ENCODE measurements at regions not wholly inside any gene's neighbourhood (a gene's known extent, or its start where the extent isn't known, plus 50 kb on each side); places are given as distances from the start of the nearest gene placed in this dataset.

DNA sequence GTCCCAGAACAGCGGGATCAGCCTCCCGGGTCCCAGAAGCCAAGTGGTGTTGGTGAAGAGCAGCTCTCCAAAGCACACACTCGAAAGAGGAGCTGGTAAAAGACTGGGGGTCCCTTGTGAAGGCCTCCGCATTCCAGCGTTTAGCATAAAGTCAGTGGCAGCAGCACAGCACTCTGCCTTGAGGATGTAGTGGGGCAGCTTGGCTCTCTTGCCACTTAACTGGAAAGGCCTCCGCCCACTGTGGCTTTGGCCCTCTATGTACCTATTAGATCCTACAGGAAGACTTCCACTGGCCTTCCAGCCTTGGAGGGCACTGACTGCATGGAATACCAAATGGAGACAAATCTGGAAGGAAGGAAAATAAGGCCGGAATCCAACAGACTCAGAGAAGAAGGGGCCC, 1455.3 kb downstream of the BRD1 start:
- no peak overlapping the region for H3K27ac Mint-ChIP-seq
- H3K36me3 Mint-ChIP-seq, result no peaks in the 10 kb centered on the region
- DNase-seq (no peak), ATAC-seq (replicated peaks) (no peak)
- no peaks in the 10 kb centered on the region for H3K9me3 Mint-ChIP-seq
- peaks cover 37% of the 10 kb centered on the region in 2 donors for H3K27me3 Mint-ChIP-seq
- no peak overlapping the region for H3K4me3 Mint-ChIP-seq
- H3K4me1 Mint-ChIP-seq, result peaks cover 0 to 2% of the 10 kb centered on the region in 2 donors

DNA sequence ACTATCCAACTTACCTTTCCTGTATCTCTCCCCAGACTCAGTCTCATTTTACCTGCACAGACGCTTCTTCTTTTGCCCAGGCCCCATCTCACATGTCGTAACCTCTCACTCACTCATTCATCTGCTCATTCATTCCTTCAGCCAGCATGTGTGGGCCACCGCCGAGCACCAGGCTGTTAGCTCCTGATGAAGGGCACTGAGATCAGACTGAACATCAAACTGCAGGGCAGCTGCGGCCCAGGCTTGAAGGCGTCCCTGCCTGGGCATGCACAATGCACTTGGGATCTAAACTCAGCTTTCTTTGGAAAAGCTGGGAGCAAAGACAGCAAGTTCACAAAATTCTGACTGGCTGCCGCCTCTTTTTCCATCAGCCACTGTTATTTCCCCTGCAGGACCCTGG, 1456.3 kb downstream of the BRD1 start:
- DNase-seq, result no peak
- peaks cover 29% of the 10 kb centered on the region in 2 donors for H3K27me3 Mint-ChIP-seq
- no peak for ATAC-seq (replicated peaks)
- H3K27ac Mint-ChIP-seq, result no peak overlapping the region
- peaks cover 0 to 2% of the 10 kb centered on the region in 2 donors for H3K4me1 Mint-ChIP-seq
- H3K36me3 Mint-ChIP-seq, result no peaks in the 10 kb centered on the region
- H3K4me3 Mint-ChIP-seq, result no peak overlapping the region
- H3K9me3 Mint-ChIP-seq, result no peaks in the 10 kb centered on the region

DNA sequence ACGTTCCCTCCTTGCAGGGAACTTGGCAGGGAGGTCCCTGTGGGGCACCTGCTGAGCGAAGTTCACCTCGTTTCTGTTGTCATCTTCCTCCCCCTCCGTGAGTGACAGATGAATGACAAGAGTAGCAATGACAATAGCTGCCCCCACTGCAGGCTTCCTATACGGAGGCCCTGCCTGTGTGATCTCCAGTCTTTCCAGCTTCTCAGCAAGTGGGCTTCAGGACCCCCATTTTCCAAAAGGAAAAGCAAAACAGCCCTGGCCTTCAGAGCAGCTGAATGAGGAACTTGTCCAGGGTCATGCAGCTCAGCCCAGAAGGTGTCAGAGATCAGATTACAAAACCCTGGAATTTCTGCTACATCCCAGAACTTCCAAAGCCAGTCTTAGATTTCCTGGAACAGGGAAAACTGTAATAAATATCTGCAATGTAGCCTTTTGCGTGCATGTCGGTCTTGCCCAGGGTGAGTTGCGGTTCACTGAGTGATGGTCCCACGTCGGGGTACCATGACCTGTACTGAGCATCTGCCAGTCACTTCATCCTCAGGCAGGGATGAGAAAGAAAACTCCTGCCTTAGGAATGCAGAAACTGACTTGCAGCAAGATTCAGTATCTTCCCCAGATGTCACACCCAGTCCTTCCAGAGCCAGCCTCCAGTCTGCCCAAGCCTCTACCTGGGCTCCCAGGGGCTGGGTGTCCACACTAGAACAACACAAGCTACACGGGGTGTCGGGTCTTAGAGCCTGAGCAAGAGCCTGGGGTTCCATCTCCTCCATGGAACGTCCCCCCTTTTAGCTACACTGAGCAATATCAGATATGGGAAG, 1457.0 kb downstream of the BRD1 start:
- Mint-ChIP-seq H3K9me3 (no peaks in the 10 kb centered on the region), H3K36me3 (no peaks in the 10 kb centered on the region), H3K27ac (no peak overlapping the region), H3K4me1 (peaks cover 0 to 2% of the 10 kb centered on the region in 2 donors), H3K27me3 (peaks cover 25 to 28% of the 10 kb centered on the region in 2 donors), H3K4me3 (no peak overlapping the region)
- no peak for ATAC-seq (replicated peaks)
- no peak for DNase-seq

DNA sequence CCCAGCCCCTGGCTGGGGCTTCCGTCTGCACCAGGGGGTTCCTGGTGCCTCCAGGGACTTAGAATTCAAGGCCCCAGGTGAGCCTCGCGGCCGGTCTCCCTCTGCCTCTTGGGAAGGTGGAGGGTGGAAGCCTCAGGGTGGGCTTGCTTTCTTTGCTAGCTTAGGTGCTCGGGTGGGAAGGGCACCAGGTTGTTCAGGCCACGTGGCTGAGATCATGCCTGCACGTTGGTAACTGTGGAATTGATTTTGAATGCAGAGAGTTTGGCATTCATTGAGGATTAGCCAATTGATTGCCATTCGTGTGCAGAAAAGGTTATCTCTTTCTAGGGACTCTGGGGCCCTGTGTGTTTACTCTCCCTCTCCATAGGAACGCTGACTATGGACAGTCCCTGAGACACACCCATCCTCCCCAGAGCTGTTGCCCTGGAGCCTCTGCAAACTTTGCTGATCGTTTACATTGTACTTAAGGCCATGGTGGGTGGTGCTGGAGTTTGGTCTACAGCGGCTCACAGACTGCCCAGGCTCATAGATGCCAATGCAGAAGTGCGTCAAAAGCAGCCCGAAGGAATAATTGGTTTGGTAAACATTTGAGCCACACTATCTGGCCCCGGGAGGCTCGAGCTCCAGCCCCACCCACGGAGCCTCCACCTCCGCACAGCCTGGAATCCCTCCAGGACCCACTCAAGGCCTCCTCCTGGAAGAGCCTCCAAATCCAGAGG, 1457.7 kb downstream of the BRD1 start:
- no peak overlapping the region for H3K27ac Mint-ChIP-seq
- H3K4me1 Mint-ChIP-seq, result peaks cover 0 to 2% of the 10 kb centered on the region in 2 donors
- DNase-seq, result no peak
- H3K27me3 Mint-ChIP-seq, result peaks cover 24 to 25% of the 10 kb centered on the region in 2 donors
- H3K4me3 Mint-ChIP-seq, result no peak overlapping the region
- no peaks in the 10 kb centered on the region for H3K36me3 Mint-ChIP-seq
- no peak for ATAC-seq (replicated peaks)
- H3K9me3 Mint-ChIP-seq, result no peaks in the 10 kb centered on the region

DNA sequence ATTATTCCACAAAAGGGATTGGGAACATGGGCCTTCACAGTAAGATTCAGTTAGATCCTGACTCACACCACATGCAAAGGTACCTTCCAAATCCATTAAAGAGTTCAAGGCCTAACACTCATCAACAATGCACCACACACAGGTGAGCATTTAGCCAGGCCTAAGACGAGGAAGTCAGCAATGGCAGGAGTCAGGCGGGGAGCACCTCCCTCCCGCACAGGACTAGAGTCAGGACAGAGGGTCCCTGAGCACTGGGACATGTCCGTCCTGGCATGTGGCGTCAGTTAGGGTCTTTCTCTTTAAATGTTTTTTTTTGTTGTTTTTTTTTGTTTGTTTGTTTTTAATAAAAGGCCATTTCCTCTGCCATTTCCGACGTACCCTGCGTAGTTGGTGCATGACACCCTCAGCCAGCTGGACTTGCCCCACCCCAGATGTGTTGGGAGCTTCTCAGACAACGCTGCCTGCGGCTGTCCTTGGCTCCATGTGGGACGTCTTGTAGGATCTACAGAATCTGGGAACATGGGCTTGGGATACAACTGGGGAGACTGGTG, 1458.6 kb downstream of the BRD1 start:
- no peak for ATAC-seq (replicated peaks)
- peaks cover 0 to 2% of the 10 kb centered on the region in 2 donors for H3K4me1 Mint-ChIP-seq

DNA sequence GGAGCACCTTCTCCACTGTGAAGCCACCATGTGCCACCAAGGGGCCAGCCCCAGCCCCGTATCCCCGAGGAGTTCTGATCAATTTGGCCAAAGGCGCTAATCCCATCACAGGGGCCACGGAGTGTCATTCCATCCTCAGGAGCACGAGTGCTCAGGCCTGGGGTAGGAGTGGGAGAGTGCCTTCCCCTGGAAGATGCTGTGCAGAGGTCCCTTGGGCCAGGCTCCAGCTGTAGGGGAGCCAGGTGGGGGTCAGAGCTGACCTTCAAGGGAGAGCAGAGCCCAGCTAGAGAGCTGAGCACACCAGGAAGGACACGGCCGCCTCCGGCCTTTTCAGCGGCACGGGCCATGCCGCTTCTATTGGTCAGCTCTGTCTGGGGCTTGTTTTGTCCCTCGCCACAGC, 1459.9 kb downstream of the BRD1 start:
- H3K36me3 Mint-ChIP-seq, result no peaks in the 10 kb centered on the region
- H3K27me3 Mint-ChIP-seq, result peaks cover 11 to 23% of the 10 kb centered on the region in 2 donors
- no peak overlapping the region for H3K27ac Mint-ChIP-seq
- H3K9me3 Mint-ChIP-seq, result no peaks in the 10 kb centered on the region
- H3K4me1 Mint-ChIP-seq, result peaks cover 0 to 2% of the 10 kb centered on the region in 2 donors
- DNase-seq (no peak), ATAC-seq (replicated peaks) (no peak)
- H3K4me3 Mint-ChIP-seq, result no peak overlapping the region

More for the DNA sequence above, 1458.6 kb downstream of the BRD1 start:
- H3K9me3 Mint-ChIP-seq, result no peaks in the 10 kb centered on the region
- H3K27ac Mint-ChIP-seq, result no peak overlapping the region
- DNase-seq, result no peak
- H3K27me3 Mint-ChIP-seq, result peaks cover 20 to 25% of the 10 kb centered on the region in 2 donors
- no peak overlapping the region for H3K4me3 Mint-ChIP-seq
- no peaks in the 10 kb centered on the region for H3K36me3 Mint-ChIP-seq

DNA sequence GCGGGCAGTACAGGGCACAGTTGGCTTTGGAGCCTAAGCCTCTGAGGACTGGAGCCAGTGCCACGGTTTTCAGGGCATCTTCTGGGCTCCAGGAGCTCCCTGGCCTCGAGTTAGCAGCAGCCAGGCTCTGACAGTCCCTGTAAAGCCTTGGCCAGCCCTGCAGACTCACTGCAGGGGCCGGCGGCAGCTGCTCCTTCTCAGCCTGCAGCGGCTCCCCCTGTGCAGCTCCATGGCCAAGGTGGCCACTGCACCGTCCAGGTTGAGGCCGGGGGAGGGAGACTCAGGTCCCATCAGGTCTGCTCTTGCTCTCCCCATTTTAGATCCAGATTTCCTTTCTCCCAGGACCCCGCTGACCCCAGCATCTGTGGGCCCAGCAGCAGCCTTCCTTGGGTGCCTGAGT, 1461.1 kb downstream of the BRD1 start:
- Mint-ChIP-seq H3K4me1 (peaks cover 0 to 2% of the 10 kb centered on the region in 2 donors), H3K27ac (no peak overlapping the region), H3K4me3 (no peak overlapping the region), H3K9me3 (no peaks in the 10 kb centered on the region), H3K36me3 (no peaks in the 10 kb centered on the region), H3K27me3 (peaks cover 8 to 16% of the 10 kb centered on the region in 2 donors)
- ATAC-seq (replicated peaks), result no peak
- no peak for DNase-seq

DNA sequence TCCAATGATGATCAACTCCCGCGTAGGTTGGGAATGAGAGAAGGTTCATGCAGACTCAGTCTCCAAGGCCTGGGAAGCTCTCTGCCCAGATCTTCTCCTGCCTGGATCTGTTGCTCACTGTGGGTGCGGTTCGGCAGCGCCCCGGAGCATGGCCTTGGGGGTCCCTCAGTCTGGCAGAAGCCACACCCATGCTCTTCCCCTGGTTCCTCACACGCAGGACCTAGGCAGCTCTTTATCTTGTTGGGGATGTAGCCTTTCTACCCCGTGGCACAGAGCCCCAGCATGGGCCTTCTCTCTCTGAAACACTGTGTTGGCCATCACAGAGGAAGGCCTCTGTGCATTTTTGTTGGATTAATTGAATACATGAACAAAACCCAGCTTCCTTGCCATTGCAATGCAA, 1461.6 kb downstream of the BRD1 start:
- ATAC-seq (replicated peaks) (no peak), DNase-seq (no peak)
- H3K36me3 Mint-ChIP-seq, result no peaks in the 10 kb centered on the region
- no peak overlapping the region for H3K27ac Mint-ChIP-seq
- no peaks in the 10 kb centered on the region for H3K9me3 Mint-ChIP-seq
- peaks cover 0 to 2% of the 10 kb centered on the region in 2 donors for H3K4me1 Mint-ChIP-seq
- peaks cover 5 to 16% of the 10 kb centered on the region in 2 donors for H3K27me3 Mint-ChIP-seq
- no peak overlapping the region for H3K4me3 Mint-ChIP-seq

DNA sequence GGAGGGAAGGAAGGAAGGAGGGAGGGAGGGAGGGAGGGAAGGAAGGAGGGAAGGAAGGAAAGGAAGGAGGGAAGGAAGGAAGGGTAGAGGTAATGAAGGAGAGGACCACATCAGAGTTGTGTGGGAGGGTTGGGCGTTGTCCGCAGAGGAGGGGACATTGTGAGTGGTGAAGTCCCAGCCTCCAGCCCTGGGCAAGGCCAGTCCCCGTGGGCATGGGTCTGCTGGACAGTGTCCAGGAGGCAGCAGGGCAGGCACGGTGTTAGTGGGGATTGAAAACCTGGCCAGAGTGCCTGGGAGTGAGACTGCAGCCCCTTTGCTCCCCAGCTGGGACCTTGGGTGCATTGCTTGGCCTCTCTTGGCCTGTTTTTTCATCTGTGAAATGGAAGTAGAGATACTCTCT, 1462.3 kb downstream of the BRD1 start:
- Mint-ChIP-seq H3K4me3 (no peak overlapping the region), H3K9me3 (no peaks in the 10 kb centered on the region), H3K27me3 (peaks cover 5 to 13% of the 10 kb centered on the region in 2 donors), H3K27ac (no peak overlapping the region), H3K36me3 (no peaks in the 10 kb centered on the region), H3K4me1 (no peaks in the 10 kb centered on the region)
- DNase-seq (no peak), ATAC-seq (replicated peaks) (no peak)

DNA sequence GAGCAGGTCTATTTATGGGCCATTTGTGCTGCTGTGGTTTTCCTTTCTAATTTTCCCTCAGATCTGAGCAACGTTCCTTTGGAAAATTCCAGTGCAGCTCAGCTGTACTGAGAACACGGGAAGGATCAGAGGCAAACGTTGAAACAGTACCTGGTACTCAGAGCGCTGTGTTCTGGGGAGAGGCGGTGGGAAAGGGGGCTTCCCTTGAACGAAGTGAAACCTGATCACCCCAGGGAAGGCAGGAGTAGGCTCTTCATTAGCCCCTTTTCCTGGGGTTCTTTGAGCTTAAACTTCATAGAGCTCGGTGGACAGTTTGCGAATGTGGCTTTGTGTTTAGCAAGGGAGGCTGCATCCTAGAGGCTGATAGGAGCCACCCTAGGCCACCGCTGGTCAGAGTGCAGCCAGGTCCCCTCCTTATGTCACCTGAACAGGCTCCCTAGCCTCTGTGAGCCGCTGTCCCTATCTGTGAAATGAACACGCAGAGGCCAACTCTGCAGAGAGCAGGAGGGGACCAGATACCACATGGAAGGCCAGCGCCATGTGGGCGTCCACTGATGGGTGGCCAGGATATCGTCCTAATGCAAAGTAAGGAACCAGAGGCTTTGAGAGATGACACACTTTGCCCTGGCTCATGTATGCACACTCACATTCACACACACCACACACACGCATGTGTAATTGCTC, 1464.8 kb downstream of the BRD1 start:
- Mint-ChIP-seq H3K9me3 (no peaks in the 10 kb centered on the region), H3K27me3 (peaks cover 5 to 12% of the 10 kb centered on the region in 2 donors), H3K4me3 (no peak overlapping the region), H3K27ac (no peak overlapping the region), H3K4me1 (no peaks in the 10 kb centered on the region), H3K36me3 (no peaks in the 10 kb centered on the region)
- ATAC-seq (replicated peaks) (no peak), DNase-seq (no peak)

DNA sequence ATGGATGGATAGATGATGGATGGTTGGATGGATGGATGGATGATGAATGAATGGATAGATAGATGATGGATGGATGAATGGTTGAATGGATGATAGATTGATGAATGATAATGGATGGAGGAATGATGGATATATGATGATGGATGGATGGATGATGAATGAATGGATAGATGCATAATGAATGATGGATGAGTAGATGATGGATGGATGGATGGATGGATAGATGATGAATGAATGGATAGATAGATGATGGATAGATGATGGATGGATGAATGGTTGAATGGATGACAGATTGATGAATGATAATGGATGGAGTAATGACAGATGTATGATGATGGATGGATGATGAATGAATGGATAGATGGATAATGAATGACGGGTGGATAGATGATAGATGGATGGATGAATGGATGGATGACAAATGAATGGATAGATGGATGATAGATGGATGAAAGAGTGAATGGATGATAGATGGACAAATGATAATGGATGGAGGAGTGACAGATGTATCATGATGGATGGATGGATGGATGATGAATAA, 1466.5 kb downstream of the BRD1 start:
- no peaks in the 10 kb centered on the region for H3K9me3 Mint-ChIP-seq
- H3K27ac Mint-ChIP-seq, result no peak overlapping the region
- ATAC-seq (replicated peaks), result no peak
- no peaks in the 10 kb centered on the region for H3K4me1 Mint-ChIP-seq
- no peak for DNase-seq
- no peaks in the 10 kb centered on the region for H3K36me3 Mint-ChIP-seq
- peaks cover 0 to 21% of the 10 kb centered on the region in 2 donors for H3K27me3 Mint-ChIP-seq
- no peak overlapping the region for H3K4me3 Mint-ChIP-seq

DNA sequence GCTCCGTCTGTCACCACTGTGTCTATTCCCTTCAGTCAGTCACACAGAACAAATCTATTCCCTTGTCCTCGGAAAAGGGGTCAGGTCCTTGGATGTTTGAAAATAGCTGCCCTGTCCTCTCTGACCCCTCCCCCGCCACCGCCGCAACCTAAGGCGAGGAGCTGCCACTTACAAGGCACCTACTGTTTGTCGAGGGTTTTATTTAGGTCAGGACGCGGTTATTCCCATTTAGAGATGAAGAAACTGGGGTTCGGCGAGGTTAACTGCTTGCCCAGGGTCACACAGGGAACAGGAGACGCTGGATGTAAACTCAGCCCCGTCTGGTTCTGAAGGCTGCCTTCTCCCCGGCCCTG, 1468.1 kb downstream of the BRD1 start:
- Mint-ChIP-seq H3K4me3 (no peak overlapping the region), H3K9me3 (no peaks in the 10 kb centered on the region), H3K4me1 (no peaks in the 10 kb centered on the region), H3K27ac (no peak overlapping the region), H3K36me3 (no peaks in the 10 kb centered on the region), H3K27me3 (peaks cover 0 to 24% of the 10 kb centered on the region in 2 donors)
- ATAC-seq (replicated peaks), result no peak
- DNase-seq, result no peak

DNA sequence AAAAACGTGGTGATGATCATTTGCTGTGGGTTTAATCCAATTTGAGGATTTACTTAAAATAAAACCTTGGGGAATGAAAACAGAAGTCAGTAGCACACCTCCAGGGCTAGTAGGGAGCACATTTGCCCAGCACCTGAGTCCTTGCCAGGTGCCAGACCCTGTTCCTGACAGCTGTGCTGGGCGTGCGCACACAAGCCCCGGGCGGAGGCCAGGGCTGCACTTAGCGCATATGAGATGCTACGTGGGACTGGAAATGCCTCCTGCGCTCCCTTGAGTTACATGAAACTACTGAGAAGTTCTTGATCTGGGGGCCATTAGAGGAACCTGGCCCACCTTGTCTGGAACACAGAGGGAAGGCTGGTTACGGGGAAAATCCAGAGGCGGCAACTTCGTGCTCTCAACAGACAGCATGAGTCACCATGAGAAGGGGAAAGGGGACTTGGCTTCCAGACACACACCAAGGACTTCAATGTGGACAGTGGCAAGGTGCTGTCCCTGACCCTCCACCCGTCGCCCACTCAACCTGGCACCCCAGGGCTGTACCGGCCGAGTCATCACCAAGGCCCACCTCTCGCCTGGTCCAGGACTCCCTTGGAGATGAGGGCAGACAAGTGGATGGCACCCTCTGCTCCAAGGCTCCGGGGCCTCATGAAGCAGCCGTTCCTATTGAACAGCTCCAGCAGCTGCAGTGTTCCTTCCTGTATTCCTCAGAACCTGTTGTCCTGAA, 1468.6 kb downstream of the BRD1 start:
- ATAC-seq (replicated peaks), result no peak
- H3K9me3 Mint-ChIP-seq, result no peaks in the 10 kb centered on the region
- no peaks in the 10 kb centered on the region for H3K36me3 Mint-ChIP-seq
- no peak overlapping the region for H3K4me3 Mint-ChIP-seq
- no peak overlapping the region for H3K27ac Mint-ChIP-seq
- H3K27me3 Mint-ChIP-seq, result peaks cover 0 to 24% of the 10 kb centered on the region in 2 donors
- no peak for DNase-seq
- H3K4me1 Mint-ChIP-seq, result no peaks in the 10 kb centered on the region

DNA sequence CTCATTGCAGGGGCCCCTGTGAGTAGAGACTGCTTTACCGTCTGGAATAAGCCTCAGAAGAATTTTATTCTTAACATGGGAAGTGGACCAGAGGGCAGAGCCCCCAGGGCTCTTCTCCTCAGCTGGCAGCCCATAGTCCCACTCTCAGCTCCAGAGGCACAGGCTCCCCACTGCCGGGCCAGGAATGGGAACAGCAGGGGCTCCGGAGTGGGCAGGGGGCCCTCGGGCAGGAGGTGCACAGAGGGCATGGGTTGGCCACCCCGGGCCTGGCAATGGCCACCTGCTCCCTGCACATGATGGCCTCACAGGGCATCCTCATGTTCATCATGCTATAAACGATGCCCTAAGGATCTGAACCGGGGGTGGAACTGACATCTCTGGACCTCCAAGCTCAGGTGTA, 1469.7 kb downstream of the BRD1 start:
- H3K27ac Mint-ChIP-seq, result no peak overlapping the region
- no peak for ATAC-seq (replicated peaks)
- no peaks in the 10 kb centered on the region for H3K36me3 Mint-ChIP-seq
- no peaks in the 10 kb centered on the region for H3K4me1 Mint-ChIP-seq
- no peak for DNase-seq
- no peaks in the 10 kb centered on the region for H3K9me3 Mint-ChIP-seq
- peaks cover 4 to 30% of the 10 kb centered on the region in 2 donors for H3K27me3 Mint-ChIP-seq
- no peak overlapping the region for H3K4me3 Mint-ChIP-seq
